WTC11 (cell line): ENCODE measurements at regions not wholly inside any gene's neighbourhood (a gene's known extent, or its start where the extent isn't known, plus 50 kb on each side); places are given as distances from the start of the nearest gene placed in this dataset.

ENCODE experiments used
- ATAC-seq: fragments of 200-7000 bp; cut with Tn5 transposase; 2 replicates; pipeline ENCODE4 v1.10.0; 2021; ENCODE audit warnings: mild to moderate bottlenecking, moderate library complexity
- CTCF ChIA-PET: fragments of 300-600 bp; sonication (Branson Sonifier 250); formaldehyde crosslinking; loops from one replicate; lab custom pipeline; 2021; ENCODE audit warnings: antibody characterized with exemption; lab: Charles Lee
- POLR2A ChIA-PET: fragments of 350-600 bp; sonication (Branson Sonifier 250); formaldehyde crosslinking; loops from one replicate; lab custom pipeline; 2021; ENCODE audit warnings: antibody characterized with exemption; lab: Charles Lee
- DNase-seq: peaks from one replicate; pipeline ENCODE4 v3.0.0; 2021; ENCODE audit warnings: low spot score
- H3K27ac Mint-ChIP-seq: 2 replicates; pipeline ENCODE4 v1.8.0; 2021; ENCODE audit warnings: mixed read lengths
- H3K27me3 Mint-ChIP-seq: 2 replicates; pipeline ENCODE4 v1.8.0; 2021; ENCODE audit warnings: low read depth, mild to moderate bottlenecking, moderate library complexity, mixed read lengths
- H3K36me3 Mint-ChIP-seq: 2 replicates; pipeline ENCODE4 v1.8.0; 2021; ENCODE audit warnings: mixed read lengths
- H3K4me1 Mint-ChIP-seq: 2 replicates; pipeline ENCODE4 v1.8.0; 2022; ENCODE audit warnings: mixed read lengths
- H3K4me3 Mint-ChIP-seq: 2 replicates; pipeline ENCODE4 v1.8.0; 2021; ENCODE audit warnings: mild to moderate bottlenecking, moderate library complexity, mixed read lengths
- H3K9me3 Mint-ChIP-seq: 2 replicates; pipeline ENCODE4 v1.8.0; 2021; ENCODE audit warnings: mixed read lengths
- AFF4 ChIP-seq: sonication (generic); formaldehyde crosslinking; IDR thresholded peaks from 2 replicates; pipeline ENCODE4 v1.8.1; 2023; ENCODE audit warnings: mild to moderate bottlenecking, missing genetic modification reagents, borderline replicate concordance
- AR ChIP-seq: fragments of 250-450 bp; sonication (Bioruptor Pico); IDR thresholded peaks from 2 replicates; pipeline ENCODE4 v1.9.0; 2021; ENCODE audit warnings: mild to moderate bottlenecking
- ARID4B ChIP-seq: sonication (generic); formaldehyde crosslinking; IDR thresholded peaks from 2 replicates; pipeline ENCODE4 v1.8.0; 2023; ENCODE audit warnings: missing genetic modification reagents, mild to moderate bottlenecking, borderline replicate concordance
- CREB1 ChIP-seq: sonication (generic); formaldehyde crosslinking; IDR thresholded peaks from 2 replicates; pipeline ENCODE4 v1.8.0; 2023; ENCODE audit warnings: mild to moderate bottlenecking, missing genetic modification reagents
- CREM ChIP-seq: sonication (generic); formaldehyde crosslinking; IDR thresholded peaks from 2 replicates; pipeline ENCODE4 v1.8.1; 2022; ENCODE audit warnings: mild to moderate bottlenecking, missing genetic modification reagents, moderate library complexity
- ETV6 ChIP-seq: sonication (generic); formaldehyde crosslinking; IDR thresholded peaks from 2 replicates; pipeline ENCODE4 v1.8.1; 2022; ENCODE audit warnings: mild to moderate bottlenecking, missing genetic modification reagents
- FOXJ3 ChIP-seq: sonication (generic); formaldehyde crosslinking; IDR thresholded peaks from 2 replicates; pipeline ENCODE4 v1.9.0; 2021; ENCODE audit warnings: missing genetic modification reagents, mild to moderate bottlenecking, borderline replicate concordance
- GRHL2 ChIP-seq: fragments of 250-450 bp; sonication (Bioruptor Pico); IDR thresholded peaks from 2 replicates; pipeline ENCODE4 v1.8.0; 2022; ENCODE audit warnings: mild to moderate bottlenecking, moderate library complexity; ENCODE audit not compliant: insufficient replicate concordance, severe bottlenecking
- MLX ChIP-seq: sonication (generic); formaldehyde crosslinking; IDR thresholded peaks from 2 replicates; pipeline ENCODE4 v1.8.1; 2023; ENCODE audit warnings: mild to moderate bottlenecking, missing genetic modification reagents, moderate library complexity
- NR3C1 ChIP-seq: sonication (generic); formaldehyde crosslinking; conservative IDR thresholded peaks from 2 replicates; pipeline ENCODE4 v1.8.1; 2023; ENCODE audit warnings: low read depth, mild to moderate bottlenecking, missing genetic modification reagents
- SOX15 ChIP-seq: fragments of 250-450 bp; sonication (Bioruptor Pico); IDR thresholded peaks from 2 replicates; pipeline ENCODE4 v1.9.0; 2021; ENCODE audit warnings: mild to moderate bottlenecking
- STAT6 ChIP-seq: sonication (generic); formaldehyde crosslinking; conservative IDR thresholded peaks from 2 replicates; pipeline ENCODE4 v1.8.1; 2023; ENCODE audit warnings: mild to moderate bottlenecking, low read depth, missing genetic modification reagents, moderate library complexity
- USF2 ChIP-seq: sonication (generic); formaldehyde crosslinking; IDR thresholded peaks from 2 replicates; pipeline ENCODE4 v1.8.1; 2023; ENCODE audit warnings: mild to moderate bottlenecking, missing genetic modification reagents, moderate library complexity
- ZNF425 ChIP-seq: fragments of 250-450 bp; sonication (Bioruptor Pico); conservative IDR thresholded peaks from 2 replicates; pipeline ENCODE4 v1.9.0; 2021; ENCODE audit warnings: mild to moderate bottlenecking
- ZNF512 ChIP-seq: sonication (generic); formaldehyde crosslinking; IDR thresholded peaks from 2 replicates; pipeline ENCODE4 v1.8.1; 2022; ENCODE audit warnings: missing genetic modification reagents, borderline replicate concordance
- ZNF671 ChIP-seq: fragments of 250-450 bp; sonication (Bioruptor Pico); IDR thresholded peaks from 2 replicates; pipeline ENCODE4 v1.8.0; 2021; ENCODE audit warnings: mild to moderate bottlenecking

- TF ChIP-seq ZNF425: no peak
- TF ChIP-seq GRHL2 (CRISPR knock-in tag): no peak
- no peak for TF ChIP-seq CREM
- TF ChIP-seq NR3C1 (CRISPR knock-in tag): no peak
- no peak for TF ChIP-seq STAT6 (CRISPR knock-in tag)
- TF ChIP-seq FOXJ3 (CRISPR knock-in tag): no peak
- no peak for TF ChIP-seq ZNF671 (CRISPR knock-in tag)
- no peak for TF ChIP-seq USF2 (CRISPR knock-in tag)
- no peak for TF ChIP-seq ZNF512 (CRISPR knock-in tag)
- no peak for TF ChIP-seq MLX (CRISPR knock-in tag)
- no peak for TF ChIP-seq AFF4 (CRISPR knock-in tag)
- TF ChIP-seq ETV6 (CRISPR knock-in tag): no peak
- TF ChIP-seq SOX15 (CRISPR knock-in tag): no peak
Measured at GRCh38 chr10:53579773-53580172, 807.2 kb upstream of the MBL2 start (continued).

GRCh38 chr10:53574024-53574423, 801.4 kb upstream of the MBL2 start:
- Mint-ChIP-seq H3K36me3 (peaks cover 14% of the 10 kb centered on the region), H3K27me3 (no peaks in the 10 kb centered on the region), H3K27ac (no peak overlapping the region), H3K9me3 (peaks cover 15% of the 10 kb centered on the region), H3K4me1 (peaks cover 28% of the 10 kb centered on the region), H3K4me3 (no peak overlapping the region)
- ATAC-seq (no peak), DNase-seq (no peak)
- CTCF ChIA-PET: no interaction called here
- POLR2A ChIA-PET: no interaction called here
- TF ChIP-seq CREB1 (CRISPR knock-in tag) (no peak), ARID4B (CRISPR knock-in tag) (no peak), AR (CRISPR knock-in tag) (no peak)
